ENCODE measurements at regions not wholly inside any gene's neighbourhood (a gene's known extent, or its start where the extent isn't known, plus 50 kb on each side); places are given as distances from the start of the nearest gene placed in this dataset.
"Not testable (repeated sequence)": the region's sequence is repeated elsewhere in the genome, so short reads cannot be mapped to it uniquely, and the experiment has no call there.

DNA sequence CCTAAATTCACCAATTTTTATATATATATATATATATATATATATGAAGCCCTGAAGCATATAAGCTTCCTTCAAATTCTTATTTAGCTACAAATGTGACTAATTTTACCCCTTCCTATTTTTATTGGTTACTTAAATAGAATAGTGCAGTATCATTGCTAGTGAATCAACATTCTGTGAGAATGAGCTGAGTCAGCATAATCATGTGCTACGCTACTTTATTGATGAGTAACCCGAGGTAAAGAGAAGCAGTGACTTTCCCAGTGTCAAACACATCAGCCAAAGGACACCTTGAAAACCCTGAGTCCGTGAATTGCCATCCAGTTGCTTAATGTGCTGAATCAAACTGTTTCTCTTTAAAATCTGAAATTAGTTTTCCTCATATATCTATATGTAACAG lies 546.2 kb downstream of the DMRTA1 start:
- no peak for DNase-seq

DNA sequence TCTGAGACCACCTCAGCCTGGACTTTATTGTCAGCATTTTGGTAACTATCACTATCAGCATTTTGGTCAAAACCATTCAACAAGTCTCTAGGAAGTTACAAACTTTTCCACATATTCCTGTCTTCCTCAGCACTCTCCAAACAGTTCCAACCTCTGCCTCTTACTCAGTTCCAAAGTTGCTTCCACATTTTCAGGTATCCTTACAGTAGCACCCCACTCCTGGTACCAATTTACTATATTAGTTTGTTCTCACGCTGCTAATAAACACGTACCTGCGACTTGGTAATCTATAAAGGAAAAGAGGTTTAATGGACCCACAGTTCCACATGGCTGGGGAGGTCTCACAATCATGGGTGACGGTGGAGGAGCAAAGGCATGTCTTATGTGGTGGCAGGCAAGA lies 551.3 kb downstream of the DMRTA1 start:
- DNase-seq = no peak

DNA sequence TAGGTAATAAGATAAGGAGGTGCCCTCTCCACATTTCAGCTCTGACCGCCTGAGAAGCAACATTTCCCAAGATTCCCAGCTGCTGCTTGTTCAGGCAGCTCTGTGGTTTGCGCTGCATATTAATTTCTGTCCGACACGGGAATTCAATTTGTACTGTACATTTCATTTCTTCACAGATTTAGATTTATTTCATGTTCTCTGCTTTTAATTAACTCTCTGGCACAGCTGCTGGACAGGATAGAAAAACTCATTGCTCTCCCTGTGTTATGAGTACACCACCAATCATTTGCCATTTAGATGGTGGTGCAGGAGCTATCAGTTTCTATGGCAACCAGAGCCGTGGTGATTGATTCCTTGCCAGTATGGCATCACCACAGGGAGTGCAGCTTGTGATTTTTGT lies 558.5 kb downstream of the DMRTA1 start:
- DNase-seq = no peak

DNA sequence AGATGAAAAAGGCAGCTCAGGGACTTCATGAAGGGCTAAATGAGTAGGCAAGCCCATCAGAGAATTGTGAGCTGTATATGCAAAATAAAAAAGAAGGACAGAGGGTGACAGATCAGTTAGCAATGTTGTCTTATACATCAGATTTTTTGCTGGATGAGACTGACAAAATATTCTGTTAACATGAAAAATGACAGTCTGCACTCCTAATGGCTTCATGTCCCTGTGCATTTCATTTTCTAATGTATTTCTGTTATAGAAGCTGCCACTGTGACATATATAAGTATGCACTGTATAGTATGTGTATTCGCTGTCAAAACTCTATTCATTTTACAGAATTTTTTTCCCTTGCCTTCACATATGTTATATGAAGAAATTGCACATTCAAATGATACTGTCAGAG lies 559.5 kb downstream of the DMRTA1 start:
- no peak for DNase-seq

DNA sequence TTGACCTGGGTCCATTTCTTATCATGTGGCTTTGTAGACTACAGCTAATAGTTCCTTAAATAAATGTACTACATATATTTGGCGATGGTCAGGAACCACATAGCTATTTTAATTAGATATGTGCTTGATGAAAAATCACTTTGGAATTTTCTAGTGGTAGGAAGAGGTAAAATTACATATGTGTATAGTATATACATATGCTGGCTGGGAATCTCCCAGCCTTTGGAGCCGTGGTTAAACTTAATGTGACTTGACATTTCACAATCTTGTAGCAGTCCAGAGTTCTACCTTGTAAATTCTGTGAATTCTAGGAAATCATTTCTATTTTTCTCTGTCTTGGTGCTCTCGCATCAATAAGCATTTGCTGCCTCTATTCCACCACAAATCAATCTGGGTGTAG lies 565.0 kb downstream of the DMRTA1 start:
- DNase-seq = no peak

DNA sequence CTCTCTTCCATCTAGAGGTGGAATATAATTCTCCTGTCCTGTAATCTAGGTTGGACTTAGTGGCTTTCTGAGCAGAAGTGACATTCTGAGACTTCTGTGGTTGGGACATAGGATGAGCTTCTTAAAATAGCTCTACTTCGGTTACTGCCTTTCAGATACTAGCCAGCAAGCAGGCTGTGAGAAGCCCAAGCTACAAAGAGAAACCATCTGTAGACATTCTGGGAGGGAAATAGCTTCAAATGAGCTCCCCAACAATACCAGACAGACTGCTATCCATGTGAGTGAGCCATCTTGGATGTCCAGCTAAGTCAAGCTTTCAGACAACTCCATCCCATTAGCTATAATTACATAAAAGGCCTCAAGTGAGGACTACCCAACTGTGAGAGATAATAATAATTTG lies 568.9 kb downstream of the DMRTA1 start:
- DNase-seq = no peak

DNA sequence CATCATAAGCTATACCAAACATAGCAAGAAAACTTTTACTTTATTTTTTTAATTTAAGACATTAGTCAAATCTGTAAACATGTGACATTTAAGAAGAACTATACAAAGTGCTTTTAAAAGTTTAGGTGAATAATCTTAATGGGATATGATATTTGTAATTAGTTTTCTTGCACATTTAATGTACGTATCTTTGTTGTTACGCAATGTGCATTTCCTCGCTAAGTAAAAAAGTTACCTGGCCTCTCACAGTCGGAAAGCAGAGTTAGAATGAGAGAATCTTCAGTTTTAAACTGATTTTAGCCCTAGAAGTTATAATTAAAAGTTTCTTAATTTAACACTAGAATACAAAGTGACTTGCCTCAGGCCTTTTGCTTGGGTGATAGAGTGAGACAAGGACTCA lies 589.8 kb downstream of the DMRTA1 start:
- DNase-seq = no peak

DNA sequence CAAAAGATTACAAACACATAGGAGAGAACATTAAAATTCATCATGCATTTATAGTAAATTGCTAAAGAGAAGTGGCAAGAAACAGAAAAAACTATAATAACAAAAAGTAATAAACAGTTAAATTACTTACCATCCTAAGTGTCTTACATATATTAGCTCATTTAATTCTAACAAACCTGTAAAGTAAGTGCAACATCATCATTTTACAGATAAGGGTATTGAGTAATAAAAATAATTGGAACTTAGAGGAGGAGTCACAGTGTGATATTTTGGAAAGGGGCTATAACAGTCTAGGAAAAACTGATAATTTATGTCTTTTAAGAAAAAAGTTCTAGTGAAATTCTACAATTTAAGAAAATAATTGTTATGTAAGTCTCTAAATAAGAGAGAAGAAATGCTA lies 592.8 kb downstream of the DMRTA1 start:
- no peak for DNase-seq

DNA sequence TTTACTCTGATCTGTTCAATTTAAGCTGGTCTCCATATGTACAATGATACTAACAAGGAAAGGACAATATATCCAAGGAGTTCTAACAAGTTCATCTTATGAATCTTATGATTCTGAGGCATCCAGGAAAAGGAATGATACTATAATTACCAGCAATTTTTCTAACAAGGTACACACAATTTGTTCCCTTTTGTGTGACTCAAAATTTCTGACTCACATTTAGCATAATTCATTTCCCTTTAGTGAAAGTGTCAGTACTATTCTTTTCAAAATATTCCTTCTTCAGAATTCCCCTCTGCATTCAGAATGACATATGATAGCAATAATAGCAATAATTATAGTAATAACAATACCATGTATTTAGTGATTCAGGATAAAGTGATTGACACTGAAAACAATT lies 594.8 kb downstream of the DMRTA1 start:
- DNase-seq = no peak

DNA sequence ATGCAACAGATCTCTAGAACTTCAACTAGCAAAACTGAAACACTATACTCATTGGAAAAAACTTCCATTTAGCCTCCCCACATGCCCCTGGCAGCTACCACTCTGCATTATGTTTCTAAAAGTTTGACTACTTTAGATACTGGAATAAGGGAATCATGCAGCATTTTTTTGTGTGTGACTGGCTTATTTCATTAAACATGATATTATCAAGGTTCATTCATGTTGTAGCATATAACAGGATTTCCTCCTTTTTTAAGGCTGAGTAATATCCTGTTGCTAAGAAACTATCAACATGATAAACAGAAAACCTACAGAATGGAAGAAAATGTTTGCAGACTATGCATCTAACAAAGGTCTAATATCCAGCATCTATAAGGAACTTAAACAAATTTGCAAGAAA lies 597.9 kb downstream of the DMRTA1 start:
- DNase-seq = no peak

DNA sequence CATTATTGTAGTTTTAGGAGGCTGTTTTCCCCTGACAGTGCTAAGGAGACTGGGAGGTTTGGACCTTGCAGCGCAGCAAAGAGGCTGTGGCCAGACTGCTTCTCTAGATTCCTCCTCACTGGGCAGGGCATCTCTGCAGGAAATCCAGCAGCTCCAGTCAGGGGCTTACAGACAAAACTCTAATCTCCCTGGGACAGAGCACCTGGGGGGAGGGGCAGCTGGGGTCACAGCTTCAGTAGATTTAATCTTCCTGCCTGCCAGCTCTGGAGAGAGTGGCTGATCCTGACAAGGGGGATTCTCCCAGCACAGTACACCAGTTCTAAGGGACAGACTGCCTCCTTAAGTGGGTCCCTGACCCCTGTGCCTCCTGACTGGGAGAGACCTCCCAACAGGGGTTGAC lies 599.4 kb downstream of the DMRTA1 start:
- DNase-seq = not testable (repeated sequence)

DNA sequence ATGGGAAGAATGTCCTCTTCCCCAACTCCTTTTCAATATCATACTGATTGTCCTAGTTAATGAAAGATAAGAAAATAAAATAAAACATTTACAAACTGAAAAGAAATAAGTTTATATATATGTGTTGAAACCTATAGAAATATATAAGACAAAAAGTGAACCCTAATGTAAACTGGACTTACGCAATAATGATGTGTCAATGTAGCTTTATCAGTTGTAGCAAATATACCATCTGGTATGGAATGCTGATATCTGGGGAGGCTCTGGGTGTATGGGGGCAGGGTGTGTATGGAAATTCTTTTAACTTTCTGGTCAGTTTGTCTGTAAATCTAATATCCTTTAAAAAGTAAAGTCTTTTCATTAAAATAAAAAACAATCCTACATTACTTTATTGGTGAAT lies 603.9 kb downstream of the DMRTA1 start:
- no peak for DNase-seq

DNA sequence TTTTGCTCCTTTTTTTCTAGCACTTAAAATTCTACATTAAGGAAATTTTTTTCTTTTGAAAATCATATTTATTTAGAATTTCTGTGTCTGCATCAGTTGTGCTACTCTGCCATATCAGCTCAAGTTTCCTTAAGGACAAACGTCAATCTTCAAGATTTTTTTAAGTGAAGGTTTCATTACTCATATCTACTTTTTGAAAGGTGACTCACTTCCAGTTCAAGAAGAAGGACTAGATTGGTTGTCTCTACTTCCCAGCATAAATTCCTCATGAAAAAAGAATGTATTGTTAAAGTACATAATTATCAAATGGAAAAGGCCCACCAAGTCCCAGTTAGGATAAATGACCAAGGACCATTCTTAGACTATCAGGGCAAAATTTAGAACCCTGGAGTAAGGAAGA lies 626.5 kb downstream of the DMRTA1 start:
- DNase-seq = no peak

DNA sequence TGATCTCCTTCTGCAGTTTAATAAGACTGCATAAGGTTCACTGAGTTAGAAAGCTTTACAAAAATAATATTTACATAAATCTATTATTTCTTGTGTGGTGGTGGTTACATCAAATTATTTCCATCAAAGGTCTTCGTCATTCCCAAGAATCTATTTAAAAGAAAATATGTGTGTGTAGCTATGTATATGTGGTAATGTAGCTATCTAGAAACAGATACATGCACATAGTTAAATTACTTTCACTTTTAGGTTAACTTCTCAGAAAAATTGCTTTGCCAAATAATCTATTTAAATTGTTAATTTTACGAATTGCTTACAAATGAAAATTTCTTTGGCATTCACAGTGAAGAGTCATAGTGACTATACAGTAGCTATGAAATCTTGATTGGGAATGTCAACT lies 633.2 kb downstream of the DMRTA1 start:
- DNase-seq = no peak

DNA sequence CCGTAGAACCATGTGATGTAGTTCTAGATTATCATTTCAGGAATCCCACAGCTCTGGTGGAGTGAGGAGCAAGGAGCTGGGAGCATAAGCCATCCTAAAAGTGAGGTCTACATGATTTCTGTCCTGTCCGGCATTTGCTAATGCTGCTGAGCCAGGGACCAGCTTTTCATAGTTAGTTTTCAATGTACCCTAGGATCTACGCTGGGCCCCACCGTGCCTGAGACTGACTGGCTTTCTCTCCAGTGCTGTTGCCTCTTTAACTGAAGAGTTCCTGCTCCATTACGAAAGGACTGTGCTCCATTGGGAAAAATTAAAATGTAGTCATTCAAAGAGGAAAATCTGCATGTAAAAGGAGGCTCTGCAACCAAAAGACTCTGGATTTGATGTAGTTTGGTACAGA lies 634.8 kb downstream of the DMRTA1 start:
- DNase-seq = no peak

DNA sequence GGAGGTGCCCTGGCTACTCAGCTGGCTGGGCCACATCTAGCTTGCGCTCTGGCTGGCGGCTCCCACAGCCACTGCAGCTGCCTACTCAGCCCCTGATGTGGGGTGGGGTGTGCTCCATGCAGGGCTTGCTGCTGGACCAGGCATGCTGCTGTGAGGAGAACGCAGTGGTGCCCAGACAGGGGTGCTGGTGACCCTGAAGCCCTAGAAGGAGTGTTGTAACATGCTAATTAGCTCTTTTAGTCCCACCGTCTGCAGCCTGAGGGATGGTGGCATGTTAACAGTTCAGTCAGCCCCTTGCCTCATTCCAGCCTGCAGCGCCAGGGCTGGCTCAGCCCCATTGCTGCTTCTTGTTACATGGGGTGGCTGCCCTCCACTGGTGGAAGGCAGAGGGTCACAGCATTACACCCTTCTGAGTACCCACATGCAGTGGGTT lies 642.3 kb downstream of the DMRTA1 start:
- no peak for DNase-seq

DNA sequence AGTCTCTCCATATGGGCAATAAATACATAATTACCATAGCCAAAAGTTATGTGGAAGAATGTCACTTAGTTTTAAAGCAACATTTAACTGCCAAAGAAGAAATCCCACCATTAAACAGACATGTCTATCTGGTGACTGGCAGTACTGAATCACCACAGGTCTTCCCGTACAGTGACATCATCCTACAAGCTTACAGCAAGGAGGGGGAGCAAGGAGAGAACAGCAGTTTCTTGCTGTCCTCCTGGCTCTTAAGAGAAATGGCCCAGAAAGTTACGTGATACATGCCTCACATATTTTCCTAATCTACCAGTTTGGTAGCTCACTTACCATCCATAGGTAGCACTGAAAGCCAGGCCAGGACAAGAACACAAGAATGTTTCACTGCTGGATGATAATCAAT lies 671.0 kb downstream of the DMRTA1 start:
- DNase-seq = no peak

DNA sequence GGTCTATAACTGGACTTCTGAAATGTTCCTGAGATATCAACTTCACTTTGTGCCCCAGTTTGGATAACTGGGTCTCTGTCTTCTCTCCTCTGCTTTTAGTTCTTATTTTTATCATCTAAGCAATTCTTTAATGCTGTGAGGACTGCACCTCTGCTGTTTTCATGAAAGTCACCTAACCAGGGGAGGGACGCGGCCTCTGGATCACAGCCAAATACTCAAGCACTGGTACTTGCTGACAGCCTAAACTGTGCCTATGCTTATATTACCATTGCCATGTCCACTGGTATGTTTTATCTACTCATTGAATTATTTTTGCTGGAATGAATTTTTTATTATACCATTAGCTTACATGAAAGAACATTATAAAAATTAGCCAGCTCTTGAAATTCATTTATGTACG lies 674.0 kb downstream of the DMRTA1 start:
- peak; percentile 2 for DNase-seq

DNA sequence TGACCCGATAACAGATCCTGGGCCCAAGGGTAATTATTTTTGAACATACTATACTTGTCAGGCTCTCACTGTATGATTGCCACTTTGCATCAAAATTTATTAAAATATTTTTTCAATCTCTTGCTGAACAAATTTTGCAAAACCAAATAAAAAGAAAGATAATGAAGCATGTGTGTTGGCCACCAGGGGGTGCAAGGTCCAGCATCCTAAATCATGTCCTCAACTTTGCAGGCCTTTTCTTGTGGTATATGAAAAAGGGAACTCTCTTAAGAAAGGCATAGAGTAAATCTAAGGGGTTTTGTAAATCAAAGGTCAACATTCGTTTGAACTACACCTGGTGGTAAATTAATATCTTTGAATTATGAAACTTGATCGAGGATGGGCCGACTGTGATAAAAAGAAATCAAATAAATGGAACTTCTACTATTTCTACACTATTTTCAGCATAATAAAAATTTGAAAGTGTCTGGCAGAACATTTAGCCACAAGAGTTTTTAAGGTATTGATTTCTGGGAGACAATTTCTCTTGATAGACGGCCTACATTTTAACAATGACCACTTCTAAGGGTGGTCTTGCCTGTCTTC lies 676.5 kb downstream of the DMRTA1 start:
- DNase-seq = peak; percentile 68

DNA sequence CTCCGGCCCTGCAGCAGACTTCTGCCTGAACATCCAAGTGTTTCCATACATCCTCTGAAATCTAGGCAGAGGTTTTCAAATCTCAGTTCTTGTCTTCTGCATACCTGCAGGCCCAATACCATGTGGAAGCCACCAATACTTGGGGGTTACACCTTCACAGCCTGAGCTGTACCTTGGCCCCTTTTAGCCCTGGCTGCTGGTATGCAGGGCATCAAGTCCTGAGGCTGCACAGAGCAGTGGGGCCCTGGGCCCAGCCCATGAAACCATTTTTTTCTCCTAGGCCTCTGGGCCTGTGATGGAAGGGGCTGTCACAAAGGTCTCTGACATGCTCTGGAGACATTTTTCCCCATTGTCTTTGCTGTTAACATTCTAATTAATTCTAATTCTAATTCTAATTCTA lies 680.6 kb downstream of the ELAVL2 start:
- DNase-seq = no peak

DNA sequence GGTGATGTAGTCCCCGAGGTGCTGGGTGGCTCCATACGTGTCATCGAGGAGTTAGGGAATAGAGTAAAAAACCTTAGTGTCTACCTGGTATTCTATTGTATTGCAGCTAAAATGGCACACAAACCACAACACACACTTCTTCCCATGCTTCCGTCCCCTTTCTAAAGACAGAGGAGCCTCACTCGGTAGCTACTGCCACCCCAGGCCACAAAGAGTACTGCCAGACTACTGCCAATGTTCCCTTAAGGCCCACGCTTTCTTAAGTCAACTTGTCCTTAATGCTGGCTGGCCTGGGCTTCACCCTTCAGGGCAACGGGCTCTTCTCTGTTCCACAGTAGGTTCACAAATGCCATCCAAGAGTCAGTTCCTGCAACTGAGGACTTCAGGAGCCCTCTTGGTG lies 673.0 kb downstream of the ELAVL2 start:
- no peak for DNase-seq

DNA sequence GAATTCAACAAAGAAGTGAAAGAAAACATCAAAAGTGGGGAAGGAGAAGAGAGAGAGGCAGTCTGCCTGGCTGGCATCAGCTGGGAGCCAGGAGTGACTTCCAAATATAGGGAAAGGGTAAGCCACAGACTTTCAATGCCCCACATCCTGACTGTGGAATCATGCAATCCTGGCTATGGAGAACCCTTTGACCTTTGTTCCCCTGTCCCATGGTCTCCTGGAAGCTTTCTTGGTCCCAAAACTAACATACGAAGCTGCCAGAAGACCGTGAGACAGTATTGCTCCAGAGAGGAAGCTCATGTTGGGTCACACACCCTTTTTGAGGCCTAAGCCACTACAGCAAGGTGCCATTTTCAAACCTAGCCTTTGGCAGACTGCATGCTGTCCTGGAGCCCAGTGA lies 665.5 kb downstream of the ELAVL2 start:
- no peak for DNase-seq

DNA sequence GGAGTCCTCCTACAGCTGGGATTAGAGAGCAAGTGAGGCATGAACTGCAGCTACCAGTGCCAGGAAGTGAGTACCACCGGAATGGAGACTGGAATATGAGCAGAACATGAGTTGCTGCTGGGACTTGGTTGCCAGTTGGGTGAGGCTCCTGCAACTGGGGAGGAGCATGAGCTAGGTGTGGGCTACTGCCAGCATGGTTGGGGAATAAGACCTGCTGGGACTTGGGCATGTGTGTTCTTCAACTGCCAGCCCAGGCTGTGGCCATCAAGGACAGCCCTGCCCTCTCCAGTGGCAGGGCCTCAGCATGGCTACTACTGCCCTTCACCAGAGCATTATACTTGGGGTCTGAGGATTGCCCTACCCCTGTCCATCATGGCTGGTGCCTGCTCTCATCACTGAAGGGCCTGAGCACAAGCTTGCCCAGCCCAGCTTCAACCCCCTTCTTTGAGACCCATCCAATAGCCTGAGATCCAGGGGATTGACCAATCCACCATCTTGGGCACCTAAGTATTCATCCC lies 665.0 kb downstream of the ELAVL2 start:
- no peak for DNase-seq

DNA sequence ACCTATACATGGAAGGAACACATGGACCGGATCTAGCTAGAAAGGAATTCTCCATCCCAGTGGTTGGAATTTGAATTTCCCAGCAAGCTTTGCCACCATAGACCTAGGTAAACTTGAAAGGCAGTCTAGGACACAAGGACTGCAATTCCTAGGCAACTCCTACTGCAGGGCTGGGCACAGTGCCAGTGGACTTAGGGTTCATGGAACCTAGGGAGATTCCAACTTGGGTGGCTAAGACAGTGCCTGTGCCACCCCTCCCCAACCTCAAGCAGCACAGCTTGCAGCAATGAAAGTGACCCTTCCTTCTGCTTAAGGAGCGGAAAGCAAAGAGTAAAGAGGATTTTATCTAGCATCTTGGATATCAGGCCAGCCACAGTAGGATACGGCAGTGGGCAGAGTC lies 663.3 kb downstream of the ELAVL2 start:
- DNase-seq = no peak

DNA sequence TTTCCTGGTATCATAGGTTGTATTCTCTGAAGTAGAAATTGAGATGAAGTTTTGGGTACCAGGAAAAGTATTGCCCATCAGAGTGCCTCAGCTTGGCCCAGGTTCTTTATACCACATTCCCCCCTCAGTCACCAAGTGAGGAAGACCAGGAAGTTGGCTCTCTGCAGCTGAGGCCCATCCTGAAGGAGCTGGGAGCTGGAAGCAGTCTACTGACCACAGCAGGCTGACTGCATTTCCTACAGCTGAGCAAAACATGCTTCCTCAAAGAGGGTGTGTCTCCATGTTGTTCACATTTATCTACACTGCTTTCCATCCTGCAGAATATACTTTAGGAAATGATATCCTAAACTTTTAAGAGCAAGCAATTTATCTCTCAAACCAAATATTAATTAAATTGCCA lies 654.6 kb downstream of the ELAVL2 start:
- DNase-seq = no peak
